GM23248 (cell line): ENCODE measurements at regions not wholly inside any gene's neighbourhood (a gene's known extent, or its start where the extent isn't known, plus 50 kb on each side); places are given as distances from the start of the nearest gene placed in this dataset.

Experiments
- DNase-seq: peaks from one replicate; pipeline ENCODE4 v3.0.0-alpha.2; 2015
- H2AFZ ChIP-seq: fragments of 200-600 bp; sonication (generic); 2 replicates; pipeline ENCODE4 v1.6.1; 2016; ENCODE audit warnings: antibody characterized with exemption
- H3F3A ChIP-seq: fragments of 200-600 bp; sonication (generic); 2 replicates; pipeline ENCODE4 v1.6.1; 2016; ENCODE audit warnings: mild to moderate bottlenecking, antibody characterized with exemption, mixed run types; ENCODE audit not compliant: insufficient read depth
- H3K27ac ChIP-seq: fragments of 200-600 bp; sonication (generic); 2 replicates; pipeline ENCODE4 v1.5.1; 2016; ENCODE audit warnings: mild to moderate bottlenecking
- H3K27me3 ChIP-seq: fragments of 200-600 bp; sonication (generic); replicated peaks from 2 replicates; pipeline ENCODE4 v1.6.1; 2016; ENCODE audit warnings: mild to moderate bottlenecking; ENCODE audit not compliant: insufficient read depth
- H3K36me3 ChIP-seq: fragments of 200-600 bp; sonication (generic); 2 replicates; pipeline ENCODE4 v1.6.1; 2016; ENCODE audit warnings: low read depth, mild to moderate bottlenecking
- H3K4me1 ChIP-seq: fragments of 200-600 bp; sonication (generic); 2 replicates; pipeline ENCODE4 v1.6.1; 2016; ENCODE audit warnings: mild to moderate bottlenecking; ENCODE audit not compliant: insufficient read depth
- H3K4me2 ChIP-seq: fragments of 200-600 bp; sonication (generic); one replicate; pipeline ENCODE4 v1.6.1; 2016; ENCODE audit warnings: mild to moderate bottlenecking; ENCODE audit not compliant: unreplicated experiment
- H3K4me3 ChIP-seq: fragments of 200-600 bp; sonication (generic); 2 replicates; pipeline ENCODE4 v1.5.1; 2016; ENCODE audit warnings: mild to moderate bottlenecking
- H3K79me2 ChIP-seq: fragments of 200-600 bp; sonication (generic); 2 replicates; pipeline ENCODE4 v1.6.1; 2016; ENCODE audit warnings: mild to moderate bottlenecking; ENCODE audit not compliant: insufficient read depth
- H3K9ac ChIP-seq: fragments of 200-600 bp; sonication (generic); 2 replicates; pipeline ENCODE4 v1.6.1; 2016; ENCODE audit warnings: mild to moderate bottlenecking
- H3K9me2 ChIP-seq: fragments of 200-600 bp; sonication (generic); 2 replicates; pipeline ENCODE4 v1.6.1; 2016; ENCODE audit warnings: mixed run types, mild to moderate bottlenecking, moderate library complexity; ENCODE audit not compliant: insufficient read depth
- H3K9me3 ChIP-seq: fragments of 200-600 bp; sonication (generic); one replicate; pipeline ENCODE4 v1.6.1; 2017; ENCODE audit warnings: low read depth
- H4K20me1 ChIP-seq: fragments of 200-600 bp; sonication (generic); 2 replicates; pipeline ENCODE4 v1.6.0; 2016; ENCODE audit not compliant: insufficient read depth
- EZH2 ChIP-seq: fragments of 200-600 bp; sonication (generic); IDR thresholded peaks from 2 replicates; pipeline ENCODE4 v1.6.1; 2018; ENCODE audit warnings: antibody characterized with exemption, mild to moderate bottlenecking; ENCODE audit not compliant: insufficient read depth, poor library complexity, severe bottlenecking
- EZH2phosphoT487 ChIP-seq: fragments of 200-600 bp; sonication (generic); IDR thresholded peaks from 2 replicates; pipeline ENCODE4 v1.6.1; 2018; ENCODE audit warnings: antibody characterized with exemption, moderate library complexity, mild to moderate bottlenecking, low read depth; ENCODE audit not compliant: insufficient read depth
- WGBS, 2 experiments: methylation state at CpG; one replicate each; pipeline ENCODE4 v1.1.6; 2015 to 2017; ENCODE audit warnings: low lambda C conversion rate in 2 of 2, low coverage in 1 of 2; ENCODE audit errors: missing lambda C conversion rate in 2 of 2; 5-methylcytosine and 5-hydroxymethylcytosine counted together
- in situ Hi-C: fragments of 300-500 bp; cut with MboI; formaldehyde crosslinking; loops from 2 replicates; pipeline ENCODE4 v1.15.0; 2020

GRCh38 chr1:184919892-184920291 is 54.4 kb downstream of the NIBAN1 start:
- Histone ChIP-seq H3K27ac (no peak overlapping the region), H3K4me1 (no peaks in the 10 kb centered on the region), H3K79me2 (no peaks in the 10 kb centered on the region), H3K4me2 (no peak overlapping the region), H3F3A (no peaks in the 10 kb centered on the region), H2AFZ (no peak overlapping the region), H3K9ac (no peak overlapping the region), H3K9me2 (no peaks in the 10 kb centered on the region), H3K27me3 (no peaks in the 10 kb centered on the region), H3K9me3 (no peaks in the 10 kb centered on the region), H4K20me1 (no peaks in the 10 kb centered on the region), H3K4me3 (no peak overlapping the region), H3K36me3 (no peaks in the 10 kb centered on the region)
- DNase-seq, result no peak
- TF ChIP-seq EZH2phosphoT487, result no peak
- TF ChIP-seq EZH2, result no peak
- WGBS, 2 experiments, result 84 to 93% methylated on average over 4 of the region's 4 CpGs
- in situ Hi-C loops, result no loop called here

GRCh38 chr1:184915463-184916090 is 58.7 kb downstream of the NIBAN1 start:
- Histone ChIP-seq H3K4me3 (no peak overlapping the region), H3K9ac (no peak overlapping the region), H3K4me1 (peaks cover 7% of the 10 kb centered on the region), H3K36me3 (no peaks in the 10 kb centered on the region), H3K79me2 (no peaks in the 10 kb centered on the region), H3K9me3 (no peaks in the 10 kb centered on the region), H3K27me3 (no peaks in the 10 kb centered on the region), H3F3A (peaks cover 9% of the 10 kb centered on the region; the same call in 1 of the 2 replicates), H4K20me1 (no peaks in the 10 kb centered on the region), H3K9me2 (no peaks in the 10 kb centered on the region), H2AFZ (no peak overlapping the region), H3K27ac (no peak overlapping the region), H3K4me2 (no peak overlapping the region)
- in situ Hi-C loops, result no loop called here
- peak; percentile 7 for DNase-seq
- WGBS, 2 experiments, result 97% methylated on average over 3 of the region's 3 CpGs
- TF ChIP-seq EZH2 (no peak), EZH2phosphoT487 (no peak)

GRCh38 chr1:184914149-184914548 is 60.2 kb downstream of the NIBAN1 start:
- Histone ChIP-seq H3K9ac (no peak overlapping the region), H3K4me3 (no peak overlapping the region), H3F3A (peaks cover 17% of the 10 kb centered on the region), H3K36me3 (no peaks in the 10 kb centered on the region), H3K27me3 (no peaks in the 10 kb centered on the region), H3K4me1 (peaks cover 15% of the 10 kb centered on the region), H3K79me2 (no peaks in the 10 kb centered on the region), H3K9me3 (no peaks in the 10 kb centered on the region), H3K9me2 (no peaks in the 10 kb centered on the region), H2AFZ (no peak overlapping the region), H3K4me2 (no peak overlapping the region), H3K27ac (no peak overlapping the region), H4K20me1 (no peaks in the 10 kb centered on the region)
- no peak for DNase-seq
- TF ChIP-seq EZH2 (no peak), EZH2phosphoT487 (no peak)
- 44 to 47% methylated on average over 4 of the region's 4 CpGs for WGBS, 2 experiments
- in situ Hi-C loops, result no loop called here

GRCh38 chr1:184912392-184912791 is 61.9 kb downstream of the NIBAN1 start:
- Histone ChIP-seq H3K9me2 (no peaks in the 10 kb centered on the region), H3K4me1 (peaks cover 15% of the 10 kb centered on the region), H3K9ac (no peak overlapping the region), H3K36me3 (no peaks in the 10 kb centered on the region), H2AFZ (no peak overlapping the region), H4K20me1 (no peaks in the 10 kb centered on the region), H3K27me3 (no peaks in the 10 kb centered on the region), H3K27ac (no peak overlapping the region), H3F3A (peaks cover 17% of the 10 kb centered on the region), H3K4me2 (no peak overlapping the region), H3K4me3 (no peak overlapping the region), H3K9me3 (no peaks in the 10 kb centered on the region), H3K79me2 (no peaks in the 10 kb centered on the region)
- in situ Hi-C loops, result no loop called here
- DNase-seq, result no peak
- TF ChIP-seq EZH2phosphoT487 (no peak), EZH2 (no peak)
- WGBS, 2 experiments, result 96 to 100% methylated on average over 3 of the region's 3 CpGs
